HCT116 (cell line): ENCODE measurements at regions not wholly inside any gene's neighbourhood (a gene's known extent, or its start where the extent isn't known, plus 50 kb on each side); places are given as distances from the start of the nearest gene placed in this dataset.

Source experiments
- FOSL1 ChIP-seq: IDR thresholded peaks from 2 replicates; pipeline ENCODE4 v1.6.1; 2012; ENCODE audit warnings: low read depth
- POLR2A ChIP-seq: IDR thresholded peaks from 2 replicates; pipeline ENCODE4 v1.7.0; 2011; ENCODE audit warnings: borderline replicate concordance; ENCODE audit not compliant: insufficient read depth, insufficient read length; ENCODE audit errors: extremely low read depth
- RAD21 ChIP-seq: IDR thresholded peaks from 2 replicates; pipeline ENCODE4 v1.6.1; 2012; ENCODE audit warnings: low read depth, mild to moderate bottlenecking
- ZNF274 ChIP-seq: fragments of 200-500 bp; sonication (Bioruptor generic); IDR thresholded peaks from 2 replicates; pipeline ENCODE4 v1.6.1; 2014; ENCODE audit warnings: mild to moderate bottlenecking, low read depth, low read length, inconsistent platforms
- TF ChIP-seq, protein P1 (sequence below), 3 experiments: fragments of 200-600 bp in 1 of 3; sonication (generic) in 1 of 3; IDR thresholded peaks in 2 of 3; conservative IDR thresholded peaks in 1 of 3; 2 replicates each; pipeline ENCODE4 v1.5.1; 2012 to 2017; ENCODE audit warnings: low read depth in 2 of 3, low read length in 2 of 3, antibody characterized with exemption in 1 of 3, borderline replicate concordance in 1 of 3, control low read depth in 1 of 3, mild to moderate bottlenecking in 1 of 3, mixed read lengths in 1 of 3, mixed run types in 1 of 3, moderate library complexity in 1 of 3; ENCODE audit not compliant: insufficient read depth in 1 of 3
- TF ChIP-seq, protein P2 (sequence below): IDR thresholded peaks from 2 replicates; pipeline ENCODE4 v1.6.1; 2012

DNA sequence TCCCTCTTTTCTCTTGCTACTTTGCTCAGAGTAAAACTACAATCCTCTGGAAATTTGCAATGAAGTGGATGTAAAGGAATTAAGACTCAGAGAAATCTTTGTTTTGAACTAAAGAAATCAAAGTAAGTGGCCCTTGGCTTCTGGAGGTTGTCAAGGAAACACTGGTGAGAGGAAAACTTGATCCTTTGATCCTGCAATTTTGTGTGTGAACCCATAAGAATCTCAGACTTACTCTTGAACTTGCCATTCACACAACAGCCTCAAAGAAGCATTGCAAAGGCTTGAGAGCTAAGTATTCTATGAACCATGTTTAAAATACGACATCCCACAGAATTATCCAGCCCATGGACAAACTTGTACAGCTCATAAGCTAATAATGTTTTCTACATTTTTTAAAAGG, 827.5 kb downstream of the TAF11L14 start:
- TF ChIP-seq, protein P1, sequence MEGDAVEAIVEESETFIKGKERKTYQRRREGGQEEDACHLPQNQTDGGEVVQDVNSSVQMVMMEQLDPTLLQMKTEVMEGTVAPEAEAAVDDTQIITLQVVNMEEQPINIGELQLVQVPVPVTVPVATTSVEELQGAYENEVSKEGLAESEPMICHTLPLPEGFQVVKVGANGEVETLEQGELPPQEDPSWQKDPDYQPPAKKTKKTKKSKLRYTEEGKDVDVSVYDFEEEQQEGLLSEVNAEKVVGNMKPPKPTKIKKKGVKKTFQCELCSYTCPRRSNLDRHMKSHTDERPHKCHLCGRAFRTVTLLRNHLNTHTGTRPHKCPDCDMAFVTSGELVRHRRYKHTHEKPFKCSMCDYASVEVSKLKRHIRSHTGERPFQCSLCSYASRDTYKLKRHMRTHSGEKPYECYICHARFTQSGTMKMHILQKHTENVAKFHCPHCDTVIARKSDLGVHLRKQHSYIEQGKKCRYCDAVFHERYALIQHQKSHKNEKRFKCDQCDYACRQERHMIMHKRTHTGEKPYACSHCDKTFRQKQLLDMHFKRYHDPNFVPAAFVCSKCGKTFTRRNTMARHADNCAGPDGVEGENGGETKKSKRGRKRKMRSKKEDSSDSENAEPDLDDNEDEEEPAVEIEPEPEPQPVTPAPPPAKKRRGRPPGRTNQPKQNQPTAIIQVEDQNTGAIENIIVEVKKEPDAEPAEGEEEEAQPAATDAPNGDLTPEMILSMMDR (IDR thresholded peaks at IDR 0.05 in 2 of 3, conservative IDR thresholded peaks at IDR 0.05 in 1 of 3; ENCODE audit: borderline replicate concordance in 1 of 3, insufficient read depth in 1 of 3, low read depth in 2 of 3, low read length in 2 of 3), result no peak
- TF ChIP-seq RAD21 (no peak), FOSL1 (no peak), ZNF274 (no peak), POLR2A (no peak)
- TF ChIP-seq, protein P2, sequence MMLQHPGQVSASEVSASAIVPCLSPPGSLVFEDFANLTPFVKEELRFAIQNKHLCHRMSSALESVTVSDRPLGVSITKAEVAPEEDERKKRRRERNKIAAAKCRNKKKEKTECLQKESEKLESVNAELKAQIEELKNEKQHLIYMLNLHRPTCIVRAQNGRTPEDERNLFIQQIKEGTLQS, result no peak
